IMR-90 (cell line): ENCODE measurements at regions not wholly inside any gene's neighbourhood (a gene's known extent, or its start where the extent isn't known, plus 50 kb on each side); places are given as distances from the start of the nearest gene placed in this dataset.

Source experiments
- CEBPB ChIP-seq: IDR thresholded peaks from 2 replicates; pipeline ENCODE4 v1.6.1; 2012; ENCODE audit warnings: low read depth, low read length, improper control_type of control experiment
- CTCF ChIP-seq: conservative IDR thresholded peaks from 2 replicates; pipeline ENCODE4 v1.5.1; 2012; ENCODE audit warnings: mild to moderate bottlenecking, low read depth, low read length, improper control_type of control experiment
- ELK1 ChIP-seq: fragments of 150-350 bp; IDR thresholded peaks from 2 replicates; pipeline ENCODE4 v1.6.1; 2016; ENCODE audit warnings: low read depth, mild to moderate bottlenecking, low read length, moderate library complexity, borderline replicate concordance
- FOS ChIP-seq: fragments of 150-350 bp; IDR thresholded peaks from 2 replicates; pipeline ENCODE4 v1.6.1; 2016; ENCODE audit warnings: low read depth, low read length
- MAZ ChIP-seq: IDR thresholded peaks from 2 replicates; pipeline ENCODE4 v1.6.1; 2012; ENCODE audit warnings: low read depth, mild to moderate bottlenecking, low read length, improper control_type of control experiment, moderate library complexity, borderline replicate concordance
- POLR2A ChIP-seq: IDR thresholded peaks from 2 replicates; pipeline ENCODE4 v1.6.1; 2012; ENCODE audit warnings: mild to moderate bottlenecking, low read depth, low read length
- SMC3 ChIP-seq: fragments of 150-350 bp; IDR thresholded peaks from 2 replicates; pipeline ENCODE4 v1.6.1; 2016; ENCODE audit warnings: low read depth, mild to moderate bottlenecking, antibody characterized with exemption, low read length, moderate library complexity
- USF2 ChIP-seq: fragments of 150-350 bp; IDR thresholded peaks from 2 replicates; pipeline ENCODE4 v1.6.1; 2017; ENCODE audit warnings: mild to moderate bottlenecking, antibody characterized with exemption, low read length, low read depth

GRCh38 chr13:31074756-31075155 lies 86.9 kb downstream of the HSPH1 start:
- TF ChIP-seq SMC3 (no peak), ELK1 (no peak), POLR2A (no peak), FOS (no peak), MAZ (no peak), USF2 (no peak), CTCF (no peak), CEBPB (no peak)
